ENCODE measurements at regions not wholly inside any gene's neighbourhood (a gene's known extent, or its start where the extent isn't known, plus 50 kb on each side); places are given as distances from the start of the nearest gene placed in this dataset.

DNA sequence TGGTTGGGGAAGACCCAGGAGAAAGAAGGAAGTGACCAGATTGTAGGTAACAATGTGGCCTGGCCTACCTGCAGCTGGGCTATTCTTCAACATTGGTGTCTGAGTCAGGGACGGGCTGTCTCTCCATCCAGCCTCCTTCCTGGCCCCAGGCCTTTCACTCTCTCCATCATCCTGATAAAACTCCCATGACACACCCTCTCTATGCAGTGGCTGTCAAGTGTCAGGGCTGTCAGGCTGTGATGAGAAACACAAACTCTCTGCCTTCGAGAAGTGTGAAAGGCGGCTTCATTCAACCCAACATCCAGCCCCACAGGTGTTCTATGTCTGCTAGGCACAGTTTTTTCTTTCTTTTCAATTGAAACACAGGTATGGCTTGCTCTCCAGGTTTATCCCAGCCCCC lies 153.3 kb upstream of the VSTM2B start:
- DNase-seq, result no peak

DNA sequence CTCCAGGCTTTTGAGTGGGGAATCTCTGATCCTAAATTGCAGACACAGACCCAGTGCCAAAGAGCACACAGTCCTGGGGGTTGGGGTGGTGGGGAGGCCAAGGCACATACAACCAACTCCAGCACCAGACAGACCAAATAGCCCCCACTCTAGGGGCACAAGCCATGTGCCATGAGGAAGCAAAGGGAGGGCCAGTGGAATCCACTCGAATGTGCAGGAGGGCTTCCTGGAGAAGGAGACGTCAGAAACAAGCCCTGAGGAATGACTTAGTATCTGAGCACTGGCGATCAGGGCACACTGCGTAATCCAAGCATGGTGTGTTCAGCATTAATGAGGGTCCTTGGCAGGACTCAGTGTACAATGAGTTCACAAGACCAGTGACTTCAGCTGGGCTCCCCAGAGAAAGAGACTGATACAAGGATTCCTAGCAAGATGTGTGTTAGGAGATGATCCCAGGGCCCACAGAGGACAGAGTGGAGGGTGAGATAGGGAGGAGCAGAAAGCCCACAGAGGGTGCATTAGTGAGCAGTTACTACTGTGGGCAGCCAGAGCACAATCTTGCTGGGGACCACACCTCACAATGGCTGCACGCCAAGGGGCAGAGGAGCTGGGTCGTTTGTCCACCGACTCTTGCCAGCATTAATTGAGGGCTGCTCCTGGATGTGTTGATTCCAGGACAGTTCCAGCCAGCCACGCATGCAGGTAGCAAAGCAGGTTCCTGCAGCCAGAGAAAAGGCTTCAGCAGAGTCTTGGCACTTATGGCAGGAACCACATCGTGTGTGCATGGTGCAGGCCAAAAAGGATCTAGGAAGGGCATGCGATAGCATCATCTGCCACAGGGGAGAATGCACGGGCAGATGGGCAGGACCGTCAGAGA lies 152.6 kb upstream of the VSTM2B start:
- no peak for DNase-seq

DNA sequence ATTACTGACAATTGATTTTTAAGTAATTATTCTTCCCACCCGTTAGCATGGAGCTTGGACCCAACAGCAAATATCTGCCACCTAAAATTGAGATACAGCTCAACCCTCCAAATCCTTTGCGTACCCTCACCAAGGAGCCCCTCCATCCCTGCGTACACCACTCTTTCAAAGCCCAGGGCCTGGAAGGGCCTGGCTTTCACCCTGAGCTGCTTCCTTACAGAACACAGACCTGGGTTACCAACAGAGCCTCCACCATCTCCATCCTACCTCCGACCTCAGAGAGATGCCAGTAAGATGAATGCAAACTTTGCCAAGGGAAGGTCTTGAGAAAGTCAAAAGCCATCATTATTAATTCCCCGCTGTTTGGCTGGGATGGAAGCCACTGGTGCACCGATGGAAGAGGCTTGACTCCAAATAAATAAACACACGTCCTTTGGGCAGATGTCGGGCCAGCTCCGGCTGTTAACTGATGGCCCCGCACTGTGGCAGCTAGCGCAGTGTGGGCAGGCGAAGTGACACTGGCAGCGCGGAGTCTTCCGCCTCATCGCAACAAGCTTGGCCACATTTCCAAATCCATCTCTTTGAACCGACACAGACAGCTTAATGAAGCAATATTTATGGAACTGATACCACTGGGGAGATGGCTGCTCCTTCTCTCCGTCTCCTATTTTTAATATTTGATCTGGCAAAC lies 150.2 kb upstream of the VSTM2B start:
- no peak for DNase-seq

DNA sequence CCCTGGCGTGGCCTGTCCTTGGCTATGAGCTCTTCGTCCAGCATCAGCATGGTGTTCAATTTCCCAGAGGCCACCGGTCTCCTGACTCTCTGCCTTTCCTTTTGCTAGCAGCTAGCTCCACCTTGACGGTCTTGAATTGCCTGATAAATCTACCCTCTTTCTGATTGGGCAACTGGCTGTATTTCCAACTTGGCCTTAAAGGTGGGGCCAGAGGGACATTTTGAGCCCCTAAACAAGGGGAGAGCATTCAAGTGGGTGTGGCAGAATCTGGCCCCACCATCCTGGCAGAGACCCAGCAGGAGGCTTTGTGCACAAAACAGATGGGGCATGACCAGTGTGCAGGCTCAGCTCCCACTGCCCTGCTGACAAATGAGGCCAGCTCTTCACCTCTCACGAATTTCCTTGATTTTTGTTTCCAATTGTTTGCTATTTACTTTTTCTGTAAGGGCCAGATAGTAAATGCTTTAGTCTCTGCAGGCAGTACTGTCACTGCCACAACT lies 148.9 kb upstream of the VSTM2B start:
- DNase-seq, result no peak

DNA sequence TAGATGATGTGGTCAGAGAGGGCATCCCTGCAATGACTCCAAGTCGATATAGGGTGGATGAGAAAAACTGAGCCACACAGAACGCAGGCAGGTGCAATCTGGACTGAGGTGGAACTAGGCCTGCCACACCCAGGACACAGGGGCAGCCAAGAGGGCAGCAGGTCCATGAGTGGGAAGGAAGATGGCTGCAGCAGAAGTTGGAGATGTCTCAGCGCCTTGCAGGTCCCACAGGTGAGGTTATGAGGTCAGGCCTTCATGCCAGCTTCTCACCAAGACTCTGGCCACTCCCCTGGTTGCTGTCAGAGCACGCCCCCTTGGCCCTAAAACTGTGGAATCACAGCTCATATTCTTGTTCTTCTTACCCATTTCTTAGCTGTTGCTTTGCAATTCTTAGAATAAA lies 147.7 kb upstream of the VSTM2B start:
- DNase-seq, result no peak

DNA sequence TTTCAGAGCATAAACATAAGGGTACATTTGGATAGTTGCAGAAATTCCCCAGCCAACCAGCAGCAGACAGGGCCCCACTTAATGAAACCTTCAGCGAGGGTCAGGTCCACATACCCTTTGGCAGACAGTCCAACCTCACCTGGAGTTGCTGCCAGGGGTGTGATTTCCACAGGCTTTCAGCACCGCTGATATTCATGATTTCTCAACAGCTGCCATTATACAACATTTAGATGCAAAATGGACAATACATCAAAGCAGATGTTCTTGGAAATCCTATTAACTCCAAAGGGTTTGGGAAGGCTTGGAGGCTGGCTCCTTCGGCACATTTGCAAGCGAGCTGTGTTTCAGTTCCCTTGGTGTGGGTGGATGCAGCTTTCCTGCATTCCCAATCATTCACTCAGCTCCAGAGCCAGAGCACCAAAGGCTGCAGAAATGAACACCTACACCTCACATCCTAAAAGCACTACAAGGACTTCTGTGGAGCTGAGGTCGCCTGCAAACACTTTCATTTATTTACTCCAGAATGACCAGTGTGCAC lies 147.2 kb upstream of the VSTM2B start:
- no peak for DNase-seq

DNA sequence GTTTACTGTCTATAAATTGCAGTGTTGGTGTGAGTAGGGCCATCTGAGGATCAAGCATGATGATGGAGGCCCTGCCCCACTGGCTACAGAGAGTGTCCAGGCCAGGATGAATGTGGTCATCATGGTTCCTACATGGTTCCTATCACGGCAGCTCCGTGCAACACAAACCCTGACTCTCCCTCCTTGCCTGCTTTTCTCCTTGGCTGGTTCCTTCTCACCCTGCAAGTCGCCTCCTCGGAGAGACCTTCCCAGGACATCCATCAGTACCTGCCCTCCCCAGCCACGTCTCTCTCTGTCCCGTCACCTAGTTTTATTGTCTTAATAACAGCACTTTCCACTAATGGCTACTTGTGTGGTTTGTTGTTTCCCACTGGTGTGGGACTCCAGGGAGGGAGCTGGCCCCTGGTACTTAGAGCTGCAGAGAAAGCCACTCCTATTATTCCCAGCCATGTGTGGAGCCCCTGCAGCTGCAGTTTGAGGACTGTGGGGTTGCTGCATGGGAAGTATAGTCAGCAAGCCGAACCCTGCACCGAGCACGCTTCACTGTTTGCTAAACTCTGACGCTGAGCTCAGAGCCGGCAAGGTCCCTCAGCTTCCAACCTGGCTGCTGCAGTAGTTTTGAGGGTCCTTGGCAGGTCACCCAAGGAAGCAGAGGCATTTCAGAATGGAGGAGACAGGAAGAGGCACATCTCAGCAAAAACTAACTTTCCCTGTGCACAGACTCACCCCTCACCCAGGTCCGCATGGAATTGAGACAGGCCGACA lies 146.4 kb upstream of the VSTM2B start:
- DNase-seq, result no peak

DNA sequence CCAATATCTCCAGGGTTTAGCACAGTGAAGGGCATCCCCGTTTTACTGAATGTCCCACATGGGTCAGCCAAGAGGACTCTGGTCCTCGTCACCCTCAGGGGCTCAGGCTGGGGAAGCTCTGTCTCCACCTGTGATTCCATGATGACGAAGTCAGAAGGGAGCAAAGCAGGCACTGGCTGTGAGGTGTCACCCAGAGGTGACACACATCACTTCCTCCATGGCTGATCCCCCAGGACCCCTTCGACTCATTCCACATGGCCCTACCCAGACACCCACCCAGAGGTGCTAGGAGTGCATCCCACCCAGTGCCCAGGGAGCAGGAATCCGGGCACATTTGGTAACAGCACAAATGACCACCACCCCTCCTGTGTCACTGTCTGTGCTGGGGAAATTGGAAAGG lies 145.2 kb upstream of the VSTM2B start:
- DNase-seq, result no peak

DNA sequence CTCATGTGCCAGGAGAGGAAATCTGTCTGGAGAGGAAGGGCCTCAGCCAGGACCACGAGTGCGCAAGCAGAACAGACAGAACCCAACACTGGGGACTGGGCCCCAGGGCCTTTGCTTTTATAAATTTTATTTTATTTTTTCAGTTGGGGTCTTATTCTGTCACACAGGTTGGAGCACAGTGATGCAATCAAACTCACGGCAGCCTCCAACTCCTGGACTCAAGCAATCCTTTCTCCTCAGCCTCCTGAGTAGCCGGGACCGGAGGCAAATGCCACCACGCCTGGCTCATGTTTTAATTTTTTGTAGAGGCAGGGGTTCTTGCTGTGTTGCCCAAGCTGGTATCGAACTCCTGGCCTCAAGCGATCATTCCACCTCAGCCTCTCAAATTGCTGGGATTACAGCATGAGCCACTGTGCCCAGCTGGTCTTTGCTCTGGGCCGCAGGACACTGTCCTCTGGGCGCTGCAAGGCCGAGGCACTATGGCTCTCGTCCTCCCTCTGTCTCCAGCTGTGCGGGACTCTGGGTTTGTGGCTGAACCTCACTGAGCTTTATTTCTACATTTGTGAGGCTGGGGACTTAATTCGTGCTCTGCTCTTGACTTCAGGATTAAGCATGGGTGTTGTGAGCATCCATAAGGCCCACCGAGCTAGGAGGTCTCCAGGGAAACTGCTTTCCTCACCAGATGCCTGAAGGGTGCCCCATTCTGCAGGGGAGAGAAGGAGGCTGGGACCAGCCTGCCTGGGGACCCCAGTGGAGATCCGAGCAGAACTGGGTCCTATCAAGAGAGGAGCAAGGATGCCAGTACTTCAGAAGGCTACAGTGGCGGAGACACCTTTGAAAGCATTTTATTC lies 144.2 kb upstream of the VSTM2B start:
- no peak for DNase-seq

DNA sequence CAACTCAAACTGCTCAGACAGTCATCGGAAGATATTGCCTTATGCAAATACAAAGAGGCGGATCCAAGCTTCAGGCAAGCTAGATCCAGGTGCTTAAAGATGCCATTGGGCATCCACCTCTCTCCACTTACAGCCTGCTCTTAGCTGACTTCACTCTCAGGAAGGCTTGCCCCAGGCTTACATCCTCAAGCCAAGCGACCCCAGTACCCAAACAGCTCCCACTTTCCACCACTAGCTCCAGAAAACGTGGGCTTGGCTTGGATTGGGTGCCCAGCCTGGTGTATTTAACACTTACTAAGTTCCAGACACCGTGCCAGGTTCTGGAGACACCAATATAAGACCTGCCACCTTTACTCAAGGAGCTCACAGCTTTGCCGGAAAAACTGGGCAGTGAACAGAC lies 142.1 kb upstream of the VSTM2B start:
- no peak for DNase-seq

DNA sequence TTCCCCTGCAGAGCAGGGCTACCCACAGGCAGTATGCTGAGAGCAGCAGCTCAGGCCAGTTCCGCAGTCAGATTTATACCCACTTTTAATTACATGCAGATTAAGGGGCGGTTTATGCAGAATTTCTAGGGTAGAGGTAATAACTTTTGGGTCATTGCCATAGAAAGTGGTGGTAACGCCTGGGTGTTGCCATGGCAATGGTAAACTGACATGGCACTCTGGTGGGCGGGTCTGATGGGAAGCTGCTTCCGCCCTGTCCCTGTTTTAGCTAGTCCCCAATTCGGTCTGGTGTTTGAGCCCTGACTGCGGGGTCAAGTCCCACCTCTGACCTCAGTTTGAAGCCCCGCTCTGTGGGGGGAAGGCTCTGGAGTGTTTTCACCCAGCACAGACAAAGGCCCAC lies 141.1 kb upstream of the VSTM2B start:
- DNase-seq, result no peak

DNA sequence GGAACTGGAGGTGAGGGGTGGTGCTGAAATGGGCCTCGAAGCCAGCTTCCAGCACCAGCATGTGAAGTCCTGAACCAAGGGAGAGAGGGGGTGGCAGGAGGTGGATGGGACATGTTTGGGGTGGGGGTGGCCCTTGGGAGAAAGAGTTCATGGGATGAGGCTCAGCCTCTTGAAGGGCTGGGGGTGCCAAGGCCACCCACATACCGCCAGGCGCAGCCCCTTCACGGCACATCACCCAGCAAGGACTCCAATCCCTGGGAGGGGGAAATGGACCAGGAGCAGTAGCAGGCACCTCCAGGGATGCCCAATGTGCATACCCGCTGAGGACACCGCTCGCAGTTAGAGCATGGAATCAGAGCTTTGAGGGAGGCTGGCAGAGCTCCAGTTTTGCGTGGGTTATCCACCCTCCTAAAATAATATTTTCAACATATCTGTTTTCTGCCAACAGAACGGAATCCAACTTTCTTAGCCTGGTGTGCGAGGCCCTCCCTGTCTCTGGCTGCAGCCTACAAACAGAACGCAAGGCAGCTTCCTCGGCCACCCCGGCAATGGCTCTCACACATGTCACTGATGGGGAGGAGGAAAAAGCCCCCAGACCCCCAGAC lies 140.5 kb upstream of the VSTM2B start:
- no peak for DNase-seq

DNA sequence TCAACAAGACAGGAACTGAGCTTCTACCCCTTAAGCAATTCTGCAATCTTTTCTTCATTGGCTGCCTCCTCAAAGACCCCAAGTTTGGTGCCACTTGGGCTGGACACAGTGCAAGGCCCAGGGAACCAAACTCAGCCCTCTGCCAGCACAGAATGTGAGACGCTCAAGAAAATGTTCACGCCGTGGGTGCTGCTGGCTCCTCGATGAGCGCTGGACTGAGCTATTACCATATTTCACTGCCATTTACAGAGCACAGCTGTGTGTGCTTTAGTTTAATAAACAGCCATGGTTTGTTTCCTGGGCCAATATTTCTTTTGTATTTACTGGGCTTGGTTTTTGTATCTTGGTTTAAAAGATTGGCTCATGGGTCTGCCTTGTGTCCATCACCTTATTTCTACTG lies 138.8 kb upstream of the VSTM2B start:
- DNase-seq, result no peak

DNA sequence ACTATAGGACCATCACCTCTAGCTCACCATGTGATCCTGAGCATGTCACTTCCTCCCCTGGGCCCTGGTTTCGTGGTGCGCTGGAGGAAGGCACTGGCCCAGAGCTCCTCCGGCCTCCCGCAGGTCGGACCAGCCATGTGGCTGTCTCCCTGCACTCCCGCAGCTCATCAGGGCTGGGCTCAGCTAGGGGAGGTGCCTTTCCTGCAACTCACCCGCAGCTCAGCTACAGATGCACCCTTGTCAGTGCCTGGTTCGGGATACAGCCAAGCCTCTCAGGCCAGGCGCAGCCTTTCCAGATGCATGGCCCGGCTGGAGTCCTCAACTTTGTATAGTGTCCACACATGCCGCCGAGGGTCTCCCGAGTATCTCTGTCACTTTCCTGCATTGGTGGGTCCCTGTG lies 138.2 kb upstream of the VSTM2B start:
- no peak for DNase-seq

DNA sequence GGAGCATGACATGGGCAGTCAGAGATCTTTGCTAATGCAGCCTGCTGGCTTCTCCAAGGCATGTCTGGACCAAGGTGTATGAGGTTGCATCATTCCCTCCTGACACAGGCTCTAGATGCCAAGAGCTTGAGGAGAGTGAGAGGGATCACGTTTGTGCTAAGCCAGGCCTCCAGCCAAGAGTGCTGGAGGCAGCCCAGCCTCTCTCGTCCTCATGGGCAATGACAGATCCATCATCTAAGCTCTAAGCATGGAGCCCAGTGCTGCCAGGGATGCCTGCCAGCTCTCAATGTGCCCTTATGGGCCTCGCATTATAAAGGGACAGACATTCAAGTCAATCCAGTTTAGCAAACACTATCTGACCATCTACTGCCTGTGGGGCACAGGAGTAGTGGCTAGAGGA lies 136.3 kb upstream of the VSTM2B start:
- DNase-seq, result no peak

DNA sequence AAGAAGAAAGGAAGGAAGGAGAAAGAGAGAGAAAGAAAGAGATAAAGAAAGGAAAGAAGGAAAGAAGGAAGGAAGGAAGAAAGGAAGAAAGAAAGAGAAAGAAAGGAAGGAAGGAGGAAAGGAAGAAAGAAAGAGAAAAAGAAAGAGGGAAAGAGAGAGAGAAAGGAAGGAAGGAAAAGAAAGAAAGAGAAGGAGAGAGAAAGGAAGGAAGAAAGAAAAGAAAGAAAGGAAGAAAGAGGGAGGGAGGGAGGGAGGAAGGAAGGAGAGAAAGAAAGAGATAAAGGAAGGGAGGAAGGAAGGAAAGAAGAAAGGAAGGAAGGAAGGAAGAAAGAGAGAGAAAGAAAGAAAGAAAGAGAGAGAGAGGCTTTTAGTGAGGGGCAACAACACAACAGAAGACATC lies 135.1 kb upstream of the VSTM2B start:
- DNase-seq, result no peak

DNA sequence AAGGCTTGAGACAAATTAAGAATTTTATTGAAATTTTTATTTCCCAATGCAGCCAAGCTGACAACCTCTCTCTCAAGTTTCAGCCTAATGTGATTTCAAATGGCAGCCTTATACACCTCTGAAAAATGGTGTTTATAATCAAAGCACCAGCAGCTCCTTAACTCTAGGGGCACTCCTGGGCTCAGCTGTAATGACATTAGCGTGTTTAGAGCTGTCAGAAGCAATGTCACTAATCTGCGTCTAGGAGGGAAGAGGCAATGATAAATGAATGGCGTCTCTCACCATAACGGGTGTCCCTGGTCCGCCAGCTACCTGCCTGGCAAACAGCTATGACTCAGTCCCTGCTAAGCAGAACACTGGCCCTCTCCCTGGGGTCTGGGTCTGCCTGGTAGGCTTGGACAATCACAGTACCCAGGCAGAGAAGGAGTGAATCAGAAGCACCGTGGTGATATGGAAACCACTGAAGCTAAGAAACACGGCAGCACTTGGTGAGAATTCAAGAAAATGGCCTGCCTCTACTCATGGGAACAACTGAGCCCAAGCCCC lies 131.8 kb upstream of the VSTM2B start:
- DNase-seq, result no peak

DNA sequence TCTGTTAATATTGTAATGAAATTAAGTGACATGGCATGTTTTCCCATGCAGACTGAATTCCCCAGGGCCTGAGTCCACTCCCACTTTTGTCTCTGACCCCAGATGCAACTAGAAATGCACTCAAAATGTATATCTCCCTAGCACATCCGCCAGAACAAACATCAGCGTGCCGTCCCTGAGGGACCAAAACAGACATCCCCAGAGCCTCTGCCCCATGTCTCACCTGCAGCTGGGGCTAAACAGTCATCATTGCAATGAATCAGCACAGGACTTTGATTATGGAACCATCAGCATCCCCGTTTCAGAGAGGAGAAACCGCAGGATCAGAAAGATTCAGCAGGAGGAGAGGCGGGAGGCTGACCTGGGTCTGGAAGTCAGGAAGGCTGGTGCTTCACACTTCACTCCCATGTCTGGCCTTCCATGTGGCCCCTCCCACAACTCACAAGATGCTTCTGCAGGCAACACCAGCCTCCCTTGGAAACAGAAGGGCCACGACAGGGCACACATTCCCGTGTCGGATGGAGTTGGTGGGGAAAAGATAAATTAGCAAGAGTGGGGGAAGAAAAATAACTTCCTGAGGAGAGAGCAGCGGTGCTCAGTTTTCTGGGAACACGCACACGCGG lies 130.6 kb upstream of the VSTM2B start:
- no peak for DNase-seq

DNA sequence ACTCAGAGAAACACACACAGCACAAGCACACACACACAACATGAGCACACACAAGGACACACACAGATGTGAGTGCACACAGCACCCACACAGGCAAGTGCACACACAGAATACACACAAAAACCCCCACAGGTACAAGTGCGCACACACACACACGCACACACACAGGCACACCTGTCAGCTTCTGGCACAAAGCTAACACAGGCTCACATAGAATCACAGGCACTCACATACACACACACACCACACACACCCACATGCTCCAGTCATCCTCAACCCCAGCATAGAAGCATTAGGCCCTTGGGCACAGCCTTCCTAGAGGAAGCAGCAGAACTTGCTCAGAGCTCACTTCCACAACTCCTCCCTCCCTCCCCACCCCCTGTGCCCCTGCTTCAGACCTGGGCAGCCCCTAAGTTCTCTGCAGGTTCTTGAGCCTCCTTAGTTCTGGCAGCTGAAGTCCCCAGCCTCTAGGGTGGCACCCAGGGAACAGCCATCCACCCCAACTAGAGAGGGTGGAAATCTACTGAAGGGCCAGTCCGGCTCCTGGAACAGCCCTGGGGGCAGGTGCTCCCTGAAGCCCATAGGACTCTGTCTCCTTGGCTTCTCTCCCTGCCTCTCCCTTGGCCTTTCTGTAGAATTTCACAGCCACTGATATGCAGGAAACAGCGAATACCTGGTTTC lies 129.9 kb upstream of the VSTM2B start:
- DNase-seq, result no peak

DNA sequence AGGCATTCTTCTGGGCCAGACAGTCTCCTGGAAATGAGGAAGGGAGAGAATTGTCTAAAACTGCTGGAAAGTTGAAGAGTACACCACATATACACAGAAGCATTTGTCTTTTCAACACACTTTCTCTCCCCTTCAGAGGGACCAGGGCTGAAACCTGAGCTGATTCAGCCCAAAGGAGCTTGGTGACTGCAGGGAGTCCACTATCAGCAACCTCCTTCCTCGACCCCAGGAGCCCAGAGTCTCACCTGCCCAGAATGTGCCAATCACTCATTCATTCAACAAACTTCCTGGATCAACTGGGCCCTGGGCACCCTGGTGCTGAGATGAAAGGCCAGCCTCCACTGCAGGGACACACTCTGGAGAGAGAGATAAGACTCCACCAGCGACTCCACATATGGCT lies 128.9 kb upstream of the VSTM2B start:
- DNase-seq, result no peak
